ENCODE measurements at regions not wholly inside any gene's neighbourhood (a gene's known extent, or its start where the extent isn't known, plus 50 kb on each side); places are given as distances from the start of the nearest gene placed in this dataset.
A peak's percentile ranks its signal among the peaks of the same experiment; 100 is the strongest.

GRCh38 chr2:217149087-217149660 lies 289.3 kb upstream of the TNP1 start:
- no peak for DNase-seq

GRCh38 chr2:217147818-217148217 lies 288.0 kb upstream of the TNP1 start:
- no peak for DNase-seq

- DNase-seq, result no peak
These were observed 287.1 kb upstream of the TNP1 start for GRCh38 chr2:217146956-217147355.

- DNase-seq, result peak; percentile 18
These were observed 282.9 kb upstream of the TNP1 start for GRCh38 chr2:217142649-217143266.

- DNase-seq, result no peak
These were observed 278.4 kb upstream of the TNP1 start for GRCh38 chr2:217138284-217138683.

GRCh38 chr2:217127744-217128143 lies 267.9 kb upstream of the TNP1 start:
- no peak for DNase-seq

- DNase-seq, result no peak
These were observed 265.1 kb upstream of the TNP1 start for GRCh38 chr2:217125014-217125413.

- DNase-seq, result no peak
These were observed 264.2 kb upstream of the TNP1 start for GRCh38 chr2:217124050-217124449.

- DNase-seq, result no peak
These were observed 261.7 kb upstream of the TNP1 start for GRCh38 chr2:217121565-217121964.

- no peak for DNase-seq
These were observed 260.6 kb upstream of the TNP1 start for GRCh38 chr2:217120429-217120828.

- DNase-seq, result no peak
These were observed 258.9 kb upstream of the TNP1 start for GRCh38 chr2:217118559-217119284.

GRCh38 chr2:217117523-217117922 lies 257.7 kb upstream of the TNP1 start:
- no peak for DNase-seq

- DNase-seq, result no peak
These were observed 256.7 kb upstream of the TNP1 start for GRCh38 chr2:217116610-217117009.

- no peak for DNase-seq
These were observed 254.3 kb upstream of the TNP1 start for GRCh38 chr2:217114117-217114516.

- DNase-seq, result no peak
These were observed 253.6 kb upstream of the TNP1 start for GRCh38 chr2:217113491-217113890.

- DNase-seq, result no peak
These were observed 250.7 kb upstream of the TNP1 start for GRCh38 chr2:217110550-217110949.

GRCh38 chr2:217108575-217109027 lies 248.7 kb upstream of the TNP1 start:
- DNase-seq, result no peak

GRCh38 chr2:217108086-217108485 lies 248.2 kb upstream of the TNP1 start:
- DNase-seq, result no peak

GRCh38 chr2:217107480-217107879 lies 247.6 kb upstream of the TNP1 start:
- DNase-seq, result no peak

GRCh38 chr2:217106650-217107014 lies 246.8 kb upstream of the TNP1 start:
- no peak for DNase-seq

GRCh38 chr2:217105733-217106649 lies 246.1 kb upstream of the TNP1 start:
- peak; percentile 63 for DNase-seq

GRCh38 chr2:217103752-217104545 lies 244.1 kb upstream of the TNP1 start:
- DNase-seq, result no peak
